ENCODE measurements at regions not wholly inside any gene's neighbourhood (a gene's known extent, or its start where the extent isn't known, plus 50 kb on each side); places are given as distances from the start of the nearest gene placed in this dataset.

GRCh38 chr12:91574975-91575374 lies 392.4 kb upstream of the DCN start:
- Mint-ChIP-seq H3K4me3 (no peak overlapping the region), H3K9me3 (no peaks in the 10 kb centered on the region)

DNA sequence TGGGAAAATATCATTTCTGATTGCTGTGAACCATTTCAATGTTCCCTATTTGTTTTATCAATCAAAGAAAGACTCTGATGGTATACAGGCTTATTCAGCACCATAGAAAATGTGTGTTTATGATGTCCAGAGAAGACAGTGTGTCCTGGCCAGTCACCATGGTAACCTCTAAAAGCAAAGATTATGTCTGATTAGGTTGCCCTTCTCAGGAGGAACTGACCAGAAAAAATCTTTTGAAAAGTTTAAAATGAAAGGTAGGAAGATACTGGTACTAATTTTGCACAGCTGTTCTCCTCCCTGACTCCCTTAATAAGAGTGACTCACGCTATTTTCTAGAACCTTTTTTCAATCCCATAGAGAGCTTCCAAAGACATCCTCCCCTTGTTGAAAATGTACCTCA lies 391.8 kb upstream of the DCN start:
- Mint-ChIP-seq H3K36me3 (no peaks in the 10 kb centered on the region), H3K9me3 (no peaks in the 10 kb centered on the region), H3K4me3 (no peak overlapping the region), H3K27ac (no peak overlapping the region), H3K4me1 (peaks cover 4 to 5% (median 5%) of the 10 kb centered on the region in 3 donors), H3K27me3 (peaks cover 10% of the 10 kb centered on the region)

More at GRCh38 chr12:91574975-91575374, 392.4 kb upstream of the DCN start:
- Mint-ChIP-seq H3K27ac (no peak overlapping the region), H3K27me3 (peaks cover 10% of the 10 kb centered on the region), H3K36me3 (no peaks in the 10 kb centered on the region), H3K4me1 (peaks cover 4 to 5% (median 5%) of the 10 kb centered on the region in 3 donors)

- Mint-ChIP-seq H3K27ac (no peak overlapping the region), H3K4me3 (no peak overlapping the region), H3K9me3 (no peaks in the 10 kb centered on the region), H3K4me1 (peaks cover 2 to 3% (median 3%) of the 10 kb centered on the region in 3 donors), H3K36me3 (no peaks in the 10 kb centered on the region), H3K27me3 (peaks cover 9% of the 10 kb centered on the region)
These were observed 390.3 kb upstream of the DCN start for GRCh38 chr12:91572869-91573268.

GRCh38 chr12:91567100-91567485 lies 384.5 kb upstream of the DCN start:
- Mint-ChIP-seq H3K27ac (no peak overlapping the region), H3K36me3 (no peaks in the 10 kb centered on the region), H3K9me3 (peaks cover 0 to 2% (median 0%) of the 10 kb centered on the region in 3 donors), H3K27me3 (no peaks in the 10 kb centered on the region), H3K4me3 (no peak overlapping the region), H3K4me1 (peaks cover 0 to 11% (median 9%) of the 10 kb centered on the region in 3 donors)

DNA sequence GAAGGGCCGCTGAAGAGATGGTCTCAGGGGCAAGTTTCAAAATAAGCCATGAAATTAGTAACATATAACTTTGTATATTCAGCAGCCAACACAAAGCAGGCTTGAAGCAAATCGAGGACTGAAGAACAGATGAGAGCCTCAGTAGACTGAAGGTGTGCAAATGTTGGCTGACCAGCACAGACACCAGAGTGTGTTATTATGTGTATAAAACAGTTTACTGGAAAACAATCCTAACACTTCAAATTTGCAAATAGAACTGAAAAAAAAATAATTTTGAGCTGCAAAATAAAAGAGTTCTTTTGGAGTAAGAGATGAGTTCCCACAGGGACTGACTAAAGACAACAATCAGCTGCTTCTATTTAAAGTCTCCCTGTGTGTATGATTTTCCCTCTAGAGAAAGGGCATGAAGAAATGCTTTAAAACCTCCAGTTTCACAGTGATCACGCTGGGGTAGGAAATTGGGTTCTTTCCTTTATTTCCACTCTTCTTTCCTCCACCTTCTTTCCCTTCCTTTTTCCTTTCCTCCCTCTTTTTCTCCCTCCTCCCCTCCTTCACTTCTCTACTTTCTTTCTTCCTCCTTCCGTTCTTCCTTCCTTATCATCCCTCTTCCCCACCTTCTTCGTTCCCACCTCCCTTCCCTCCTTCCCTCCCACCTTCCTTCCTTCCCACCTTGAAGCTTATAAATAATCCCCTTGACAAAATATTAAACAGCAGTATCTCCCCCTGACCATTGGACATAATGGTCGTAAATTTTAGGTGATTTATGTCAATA lies 383.9 kb upstream of the DCN start:
- H3K27ac Mint-ChIP-seq, result no peak overlapping the region
- no peaks in the 10 kb centered on the region for H3K27me3 Mint-ChIP-seq
- no peaks in the 10 kb centered on the region for H3K36me3 Mint-ChIP-seq
- H3K4me3 Mint-ChIP-seq, result no peak overlapping the region
- peaks cover 0 to 2% (median 0%) of the 10 kb centered on the region in 3 donors for H3K9me3 Mint-ChIP-seq
- H3K4me1 Mint-ChIP-seq, result peaks cover 0 to 12% (median 10%) of the 10 kb centered on the region in 3 donors

DNA sequence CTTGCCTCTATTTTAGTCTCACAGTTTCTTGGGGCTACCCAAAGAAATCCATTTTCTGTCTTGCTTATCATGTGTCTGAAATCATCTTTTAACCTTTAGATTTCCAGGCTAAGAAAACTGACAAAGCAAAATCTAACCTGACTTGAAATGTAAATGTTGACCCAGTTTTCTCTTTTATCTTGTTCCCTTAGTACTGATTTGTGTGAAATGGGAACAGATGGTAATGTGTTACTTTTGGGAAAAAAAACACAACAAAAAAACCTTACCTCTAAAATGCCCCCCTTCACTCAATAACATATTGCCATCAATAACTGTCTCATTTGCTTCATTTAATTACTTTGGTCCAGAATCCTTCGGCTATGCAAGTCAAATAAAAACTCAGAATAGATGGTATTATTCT lies 383.2 kb upstream of the DCN start:
- no peaks in the 10 kb centered on the region for H3K36me3 Mint-ChIP-seq
- peaks cover 0 to 14% (median 10%) of the 10 kb centered on the region in 3 donors for H3K4me1 Mint-ChIP-seq
- H3K9me3 Mint-ChIP-seq, result peaks cover 0 to 2% (median 0%) of the 10 kb centered on the region in 3 donors
- no peak overlapping the region for H3K27ac Mint-ChIP-seq
- no peaks in the 10 kb centered on the region for H3K27me3 Mint-ChIP-seq
- no peak overlapping the region for H3K4me3 Mint-ChIP-seq

- H3K27ac Mint-ChIP-seq, result no peak overlapping the region
These were observed 382.6 kb upstream of the DCN start for GRCh38 chr12:91565246-91565645.

GRCh38 chr12:91563011-91563765 lies 380.6 kb upstream of the DCN start:
- Mint-ChIP-seq H3K4me1 (peaks cover 0 to 16% (median 10%) of the 10 kb centered on the region in 3 donors), H3K36me3 (no peaks in the 10 kb centered on the region), H3K27ac (no peak overlapping the region), H3K27me3 (peaks cover 2% of the 10 kb centered on the region), H3K4me3 (no peak overlapping the region), H3K9me3 (peaks cover 5 to 12% (median 9%) of the 10 kb centered on the region in 3 donors)

More at GRCh38 chr12:91565246-91565645, 382.6 kb upstream of the DCN start:
- H3K9me3 Mint-ChIP-seq, result peaks cover 0 to 2% (median under 1%) of the 10 kb centered on the region in 3 donors
- H3K4me3 Mint-ChIP-seq, result no peak overlapping the region
- H3K4me1 Mint-ChIP-seq, result peaks cover 0 to 14% (median 10%) of the 10 kb centered on the region in 3 donors
- H3K27me3 Mint-ChIP-seq, result no peaks in the 10 kb centered on the region
- H3K36me3 Mint-ChIP-seq, result no peaks in the 10 kb centered on the region

DNA sequence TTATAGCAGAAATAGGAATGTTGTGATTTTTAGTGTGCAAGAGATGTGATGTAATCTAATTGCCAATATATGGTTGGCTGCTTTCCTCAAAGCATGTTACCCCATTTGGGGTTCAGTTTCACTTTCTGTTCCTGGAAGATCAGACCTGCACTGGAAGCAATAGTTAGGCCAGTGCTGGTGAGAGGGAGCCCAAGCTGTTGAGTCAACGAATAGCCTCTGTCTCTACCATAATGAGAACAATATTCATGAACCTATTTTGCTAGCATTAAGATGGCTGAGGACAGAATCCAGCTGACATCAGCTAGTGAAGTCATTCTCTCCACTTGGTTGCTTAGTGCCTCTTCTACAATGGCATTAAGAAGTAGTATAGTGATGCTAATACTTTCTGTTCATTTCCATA lies 379.9 kb upstream of the DCN start:
- Mint-ChIP-seq H3K4me3 (peak overlapping the region in 2 of 4 donors; percentile 63 to 80), H3K36me3 (peaks cover 3% of the 10 kb centered on the region), H3K9me3 (peaks cover 5 to 15% (median 9%) of the 10 kb centered on the region in 3 donors)

GRCh38 chr12:91561958-91562325 lies 379.3 kb upstream of the DCN start:
- no peak overlapping the region for H3K4me3 Mint-ChIP-seq
- H3K4me1 Mint-ChIP-seq, result peaks cover 0 to 16% (median 10%) of the 10 kb centered on the region in 3 donors
- H3K9me3 Mint-ChIP-seq, result peaks cover 5 to 15% (median 9%) of the 10 kb centered on the region in 3 donors
- H3K27ac Mint-ChIP-seq, result no peak overlapping the region
- peaks cover 3% of the 10 kb centered on the region for H3K36me3 Mint-ChIP-seq
- peaks cover 2% of the 10 kb centered on the region for H3K27me3 Mint-ChIP-seq

More for the DNA sequence above, 379.9 kb upstream of the DCN start:
- H3K27me3 Mint-ChIP-seq, result peaks cover 2% of the 10 kb centered on the region
- H3K4me1 Mint-ChIP-seq, result peaks cover 0 to 16% (median 10%) of the 10 kb centered on the region in 3 donors
- no peak overlapping the region for H3K27ac Mint-ChIP-seq

DNA sequence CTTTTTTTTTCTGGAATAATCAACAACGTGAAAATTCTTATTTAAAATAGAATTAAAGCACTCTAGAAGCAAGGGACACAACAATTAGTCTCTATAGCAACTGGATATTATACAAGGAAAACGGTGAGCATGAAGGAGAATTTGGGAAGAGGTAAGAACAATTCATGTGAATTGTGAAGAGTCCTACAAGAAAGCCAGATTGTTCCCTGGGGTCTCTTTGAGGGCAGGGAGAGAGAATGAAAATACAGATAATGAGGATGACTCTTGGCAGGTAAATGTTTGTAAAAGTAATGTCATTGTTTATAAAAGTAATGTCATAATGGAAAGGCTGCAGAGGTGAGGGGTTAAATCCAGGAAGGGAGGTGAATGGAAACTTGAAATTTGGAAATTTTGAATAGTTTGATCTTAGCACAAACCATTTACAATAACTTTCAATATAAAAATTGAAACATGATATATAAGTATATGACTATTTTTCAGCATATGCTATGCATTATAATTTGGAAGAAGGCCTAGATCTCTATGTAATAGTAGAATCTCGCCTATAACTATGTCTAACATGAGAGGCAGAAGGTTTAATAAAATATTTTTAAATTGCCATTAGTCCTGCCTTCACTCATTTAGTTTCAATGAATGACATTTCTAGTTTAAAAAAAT lies 378.8 kb upstream of the DCN start:
- Mint-ChIP-seq H3K9me3 (peaks cover 5 to 15% (median 9%) of the 10 kb centered on the region in 3 donors), H3K27me3 (peaks cover 2% of the 10 kb centered on the region), H3K27ac (no peak overlapping the region), H3K4me1 (peaks cover 0 to 16% (median 10%) of the 10 kb centered on the region in 3 donors), H3K36me3 (peaks cover 3% of the 10 kb centered on the region), H3K4me3 (no peak overlapping the region)

DNA sequence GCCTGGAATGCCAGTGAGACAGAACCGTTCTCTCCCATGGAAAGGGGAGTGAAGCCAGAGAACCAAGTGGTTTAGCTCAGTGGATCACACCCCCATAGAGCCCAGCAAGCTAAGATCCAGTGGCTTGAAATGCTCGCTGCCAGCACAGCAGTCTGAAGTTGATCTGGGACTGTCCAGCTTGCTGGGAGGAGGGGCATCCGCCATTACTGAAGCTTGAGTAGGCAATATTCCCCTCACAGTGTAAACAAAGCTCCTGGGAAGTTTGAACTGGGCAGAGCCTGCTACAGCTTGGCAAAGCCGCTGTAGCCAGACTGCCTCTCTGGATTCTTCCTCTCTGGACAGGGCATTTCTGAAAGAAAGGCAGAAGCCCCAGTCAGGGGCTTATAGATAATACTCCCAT lies 374.3 kb upstream of the DCN start:
- H3K36me3 Mint-ChIP-seq, result peaks cover 3% of the 10 kb centered on the region

GRCh38 chr12:91555436-91556415 lies 373.1 kb upstream of the DCN start:
- peaks cover 10% of the 10 kb centered on the region for H3K27me3 Mint-ChIP-seq
- H3K4me1 Mint-ChIP-seq, result peaks cover 0 to 6% (median 2%) of the 10 kb centered on the region in 3 donors
- no peak overlapping the region for H3K4me3 Mint-ChIP-seq
- no peak overlapping the region for H3K27ac Mint-ChIP-seq
- peaks cover 5 to 13% (median 10%) of the 10 kb centered on the region in 3 donors for H3K9me3 Mint-ChIP-seq
- peaks cover 3% of the 10 kb centered on the region for H3K36me3 Mint-ChIP-seq

More for the DNA sequence above, 374.3 kb upstream of the DCN start:
- Mint-ChIP-seq H3K4me3 (no peak overlapping the region), H3K27me3 (peaks cover 10% of the 10 kb centered on the region), H3K9me3 (peaks cover 5 to 13% (median 10%) of the 10 kb centered on the region in 3 donors), H3K4me1 (peaks cover 0 to 4% (median 2%) of the 10 kb centered on the region in 3 donors), H3K27ac (no peak overlapping the region)

DNA sequence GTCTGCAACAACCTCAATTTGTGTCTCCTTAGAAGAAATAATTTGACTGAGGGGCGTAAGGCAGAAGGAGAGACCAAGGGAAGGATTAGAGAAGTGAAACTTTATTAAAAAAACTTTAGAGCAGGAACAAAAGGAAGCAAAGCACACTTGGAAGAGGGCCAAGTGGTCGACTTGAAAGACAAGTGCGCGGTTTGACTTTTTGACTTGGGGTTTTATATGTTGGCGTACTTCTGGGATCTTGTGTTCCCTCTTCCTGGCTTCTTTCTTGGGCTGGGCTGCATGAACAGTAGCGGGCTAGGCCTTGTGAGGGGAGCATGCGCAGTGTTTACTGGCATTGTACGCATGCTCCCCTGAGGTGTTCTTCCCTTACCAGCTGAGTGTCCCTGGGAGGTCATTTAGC lies 369.3 kb upstream of the DCN start:
- no peak overlapping the region for H3K4me3 Mint-ChIP-seq
- H3K27me3 Mint-ChIP-seq, result peaks cover 7% of the 10 kb centered on the region
- peaks cover 0 to 6% (median 0%) of the 10 kb centered on the region in 3 donors for H3K4me1 Mint-ChIP-seq
- H3K9me3 Mint-ChIP-seq, result peaks cover 0 to 1% (median 0%) of the 10 kb centered on the region in 3 donors
- H3K36me3 Mint-ChIP-seq, result peaks cover 1% of the 10 kb centered on the region
- no peak overlapping the region for H3K27ac Mint-ChIP-seq
